Esophagus muscularis mucosa (tissue), 4 donors: ENCODE measurements at regions not wholly inside any gene's neighbourhood (a gene's known extent, or its start where the extent isn't known, plus 50 kb on each side); places are given as distances from the start of the nearest gene placed in this dataset.

Experiments used
- EP300 ChIP-seq: sonication (generic); formaldehyde crosslinking; IDR thresholded peaks from one replicate; pipeline ENCODE4 v1.6.1; 2017; ENCODE audit warnings: antibody characterized with exemption
- POLR2A ChIP-seq: fragments of 450-650 bp; IDR thresholded peaks from one replicate; pipeline ENCODE4 v1.6.1; 2017; ENCODE audit warnings: antibody characterized with exemption, moderate library complexity, mild to moderate bottlenecking, low read depth
- TF ChIP-seq, protein P1 (sequence below), 3 experiments: fragments of 200-600 bp in 2 of 3; fragments of 450-650 bp in 1 of 3; sonication (generic) in 2 of 3; IDR thresholded peaks; one replicate each; pipeline ENCODE4 v1.5.1; 2017 to 2019; ENCODE audit warnings: antibody characterized with exemption in 3 of 3, mild to moderate bottlenecking in 2 of 3, moderate library complexity in 1 of 3

- TF ChIP-seq, protein P1, sequence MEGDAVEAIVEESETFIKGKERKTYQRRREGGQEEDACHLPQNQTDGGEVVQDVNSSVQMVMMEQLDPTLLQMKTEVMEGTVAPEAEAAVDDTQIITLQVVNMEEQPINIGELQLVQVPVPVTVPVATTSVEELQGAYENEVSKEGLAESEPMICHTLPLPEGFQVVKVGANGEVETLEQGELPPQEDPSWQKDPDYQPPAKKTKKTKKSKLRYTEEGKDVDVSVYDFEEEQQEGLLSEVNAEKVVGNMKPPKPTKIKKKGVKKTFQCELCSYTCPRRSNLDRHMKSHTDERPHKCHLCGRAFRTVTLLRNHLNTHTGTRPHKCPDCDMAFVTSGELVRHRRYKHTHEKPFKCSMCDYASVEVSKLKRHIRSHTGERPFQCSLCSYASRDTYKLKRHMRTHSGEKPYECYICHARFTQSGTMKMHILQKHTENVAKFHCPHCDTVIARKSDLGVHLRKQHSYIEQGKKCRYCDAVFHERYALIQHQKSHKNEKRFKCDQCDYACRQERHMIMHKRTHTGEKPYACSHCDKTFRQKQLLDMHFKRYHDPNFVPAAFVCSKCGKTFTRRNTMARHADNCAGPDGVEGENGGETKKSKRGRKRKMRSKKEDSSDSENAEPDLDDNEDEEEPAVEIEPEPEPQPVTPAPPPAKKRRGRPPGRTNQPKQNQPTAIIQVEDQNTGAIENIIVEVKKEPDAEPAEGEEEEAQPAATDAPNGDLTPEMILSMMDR (IDR thresholded peaks at IDR 0.05): no peak
- no peak for TF ChIP-seq POLR2A
- no peak for TF ChIP-seq EP300
Measured at GRCh38 chr2:60329225-60329624, 224.2 kb downstream of the BCL11A start.
